PC-9 (cell line): ENCODE measurements at regions not wholly inside any gene's neighbourhood (a gene's known extent, or its start where the extent isn't known, plus 50 kb on each side); places are given as distances from the start of the nearest gene placed in this dataset.

Experiments
- CTCF ChIP-seq: fragments of 200-600 bp; sonication (generic); conservative IDR thresholded peaks from 2 replicates; pipeline ENCODE4 v1.6.1; 2017; ENCODE audit warnings: mixed run types, antibody characterized with exemption, mild to moderate bottlenecking, moderate library complexity
- EZH2 ChIP-seq: fragments of 200-600 bp; sonication (generic); IDR thresholded peaks from 2 replicates; pipeline ENCODE4 v1.8.0; 2017; ENCODE audit warnings: antibody characterized with exemption, low read depth

GRCh38 chrX:41005445-41005992 lies 79.7 kb upstream of the USP9X start:
- TF ChIP-seq CTCF, result no peak
- TF ChIP-seq EZH2, result no peak
